OCI-M1 (cell line): ENCODE measurements at regions not wholly inside any gene's neighbourhood (a gene's known extent, or its start where the extent isn't known, plus 50 kb on each side); places are given as distances from the start of the nearest gene placed in this dataset.

ENCODE experiments used
- DNase-seq: peaks from one replicate; lab custom pipeline; 2025; lab: John Stamatoyannopoulos, UW

DNA sequence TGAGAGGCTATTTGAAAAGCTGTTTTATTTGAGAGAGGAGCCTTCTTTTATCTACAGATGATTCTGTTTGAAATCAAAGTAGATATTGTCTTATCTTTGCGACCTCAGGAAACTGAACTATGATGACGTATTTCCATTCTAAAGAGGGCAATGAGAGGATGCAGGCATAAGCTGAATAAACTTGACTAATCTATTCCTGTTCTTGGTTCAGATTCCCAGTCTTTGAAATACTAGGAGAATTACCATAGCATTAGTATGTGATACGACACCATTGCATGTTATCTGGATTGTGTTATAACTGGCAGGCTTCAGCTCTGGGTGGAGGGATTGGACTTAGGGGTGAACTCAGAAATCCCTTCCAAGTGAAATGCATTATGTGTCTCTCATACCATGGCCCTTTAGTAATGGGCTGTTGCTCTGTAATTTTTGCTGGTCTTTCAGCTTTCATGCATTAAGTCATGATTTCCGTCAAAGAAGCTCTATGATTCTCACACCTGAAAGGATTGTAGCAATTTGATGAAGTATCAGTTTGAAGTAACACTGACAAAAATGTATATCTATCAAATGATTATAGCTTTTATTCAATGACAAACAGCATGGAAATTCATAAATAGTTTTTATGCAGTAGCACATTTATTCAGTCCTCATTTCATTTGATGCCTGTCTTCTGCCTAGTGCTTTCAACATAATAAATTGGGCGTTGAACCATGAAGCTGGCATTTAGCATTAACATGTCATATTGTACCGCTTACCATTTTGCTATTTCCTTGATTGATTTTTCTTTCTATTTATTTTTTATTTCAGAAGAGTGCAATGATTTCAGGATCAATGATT is 138.4 kb upstream of the SPACA1 start:
- no peak for DNase-seq

DNA sequence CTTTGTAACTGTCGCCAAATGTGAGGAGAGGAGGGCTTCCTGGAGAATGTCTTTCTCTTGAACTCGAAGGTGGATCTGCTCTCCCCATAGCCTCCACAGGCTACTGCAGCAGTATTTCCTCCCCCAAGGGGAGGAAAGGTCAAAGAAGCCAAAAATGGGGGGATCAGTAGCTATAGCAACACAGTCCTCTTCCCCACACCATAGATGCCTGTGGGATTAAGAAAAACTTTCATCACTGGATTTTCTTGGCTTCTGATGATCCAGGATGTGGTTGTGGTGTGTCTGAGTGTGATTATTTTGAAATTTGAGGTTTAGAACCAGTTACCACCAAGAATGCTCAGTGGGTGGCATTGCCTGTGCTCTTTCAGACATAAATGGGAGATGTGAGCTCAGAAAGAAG is 140.1 kb upstream of the SPACA1 start:
- DNase-seq, result peak; percentile 25

DNA sequence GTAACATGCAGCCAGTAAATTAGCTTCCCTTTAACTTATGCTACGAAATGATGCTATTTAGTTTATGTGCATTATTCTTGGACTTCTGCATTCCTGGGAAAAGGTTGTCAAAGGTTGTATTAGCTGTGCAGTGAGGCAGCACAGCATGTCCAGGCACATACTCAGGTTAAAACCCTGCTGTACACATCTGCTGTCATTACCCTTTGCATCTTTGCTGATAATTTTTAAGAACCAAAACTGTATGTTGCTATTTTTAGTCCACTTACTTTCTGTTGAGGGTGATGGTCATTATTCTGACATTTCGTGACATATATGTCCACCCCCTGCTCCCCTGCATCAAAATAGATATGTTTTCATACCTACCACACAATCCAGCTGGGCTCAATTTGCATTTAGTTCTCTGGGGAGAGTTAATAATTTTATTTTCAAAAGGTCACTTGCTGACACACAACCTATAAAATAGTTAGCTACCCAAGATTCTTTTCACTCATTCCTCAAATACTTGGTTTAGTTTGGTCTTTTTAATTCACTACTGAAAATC is 142.5 kb upstream of the SPACA1 start:
- no peak for DNase-seq

DNA sequence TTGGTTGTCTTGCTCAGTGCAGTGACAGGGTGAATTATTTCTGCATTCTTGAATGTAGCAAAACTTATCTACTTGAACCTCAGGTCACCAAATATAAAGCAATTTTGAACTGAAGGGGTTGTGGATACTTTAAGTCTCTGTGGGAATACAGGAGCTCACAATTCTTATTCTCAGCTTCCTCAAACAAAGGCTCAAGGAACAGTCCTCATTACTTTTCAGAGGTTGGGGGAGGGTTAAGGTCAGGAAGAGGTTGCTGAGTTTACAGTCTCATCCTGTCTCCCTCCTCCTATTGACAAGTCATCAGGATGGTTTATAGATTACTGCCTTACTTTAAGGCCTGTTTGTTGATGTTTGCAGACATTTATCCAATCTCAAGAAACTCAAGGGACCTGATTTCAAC is 143.6 kb upstream of the SPACA1 start:
- DNase-seq, result no peak

DNA sequence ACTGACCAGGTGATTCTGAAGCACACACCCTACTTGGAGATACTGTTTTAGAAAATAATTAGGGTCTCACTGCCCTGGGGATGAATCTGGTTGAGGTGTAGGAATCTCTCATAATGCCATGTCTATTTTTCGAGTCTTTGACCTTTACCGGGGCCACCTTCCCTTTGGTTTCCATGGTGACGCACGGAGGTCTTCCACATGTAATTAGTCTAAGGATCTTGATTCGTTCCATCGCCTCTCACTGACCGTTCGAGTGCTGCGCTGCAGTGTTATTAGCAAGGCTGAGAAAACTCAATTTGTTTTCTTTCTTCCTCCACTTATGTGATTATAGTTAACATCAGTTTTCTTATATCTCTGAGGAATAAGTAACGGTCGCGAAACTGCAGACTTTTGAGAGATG is 144.3 kb upstream of the SPACA1 start:
- DNase-seq, result no peak

DNA sequence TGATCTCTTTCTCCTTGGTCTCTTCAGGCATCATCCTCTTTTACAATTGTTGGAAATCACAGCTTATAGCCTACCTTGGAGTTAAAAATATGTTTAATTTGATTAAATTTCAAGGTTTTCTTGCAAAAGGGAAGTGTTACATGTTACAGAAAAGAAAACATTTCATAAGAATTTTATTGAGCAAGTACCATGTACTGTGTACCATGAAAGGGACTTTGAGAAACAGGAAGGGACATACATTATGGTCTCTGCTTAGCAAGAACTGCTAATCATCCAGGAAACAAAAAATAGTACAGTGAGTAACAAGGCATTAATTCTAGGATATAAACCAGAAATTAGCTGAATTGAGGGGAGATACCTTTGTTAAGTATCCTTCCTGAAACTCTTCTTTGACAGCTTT is 145.3 kb upstream of the SPACA1 start:
- DNase-seq, result no peak

DNA sequence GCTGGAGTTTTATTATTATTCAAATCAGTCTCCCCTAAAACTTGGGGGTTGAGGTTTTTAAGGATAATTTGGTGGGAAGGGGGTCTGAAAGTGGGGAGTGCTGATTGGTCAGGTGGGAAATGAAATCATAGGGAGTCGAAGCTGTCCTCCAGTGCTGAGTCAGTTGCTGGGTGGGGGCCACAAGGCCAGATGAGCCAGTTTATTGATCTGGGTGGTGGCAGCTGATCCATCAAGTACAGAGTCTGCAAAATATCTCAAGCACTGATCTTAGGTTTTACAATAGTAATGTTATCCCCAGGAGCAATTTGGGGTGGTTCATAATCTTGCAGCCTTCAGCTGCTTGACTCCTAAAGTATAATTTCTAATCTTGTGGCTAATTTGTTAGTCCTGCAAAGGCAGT is 146.0 kb upstream of the SPACA1 start:
- DNase-seq, result no peak

DNA sequence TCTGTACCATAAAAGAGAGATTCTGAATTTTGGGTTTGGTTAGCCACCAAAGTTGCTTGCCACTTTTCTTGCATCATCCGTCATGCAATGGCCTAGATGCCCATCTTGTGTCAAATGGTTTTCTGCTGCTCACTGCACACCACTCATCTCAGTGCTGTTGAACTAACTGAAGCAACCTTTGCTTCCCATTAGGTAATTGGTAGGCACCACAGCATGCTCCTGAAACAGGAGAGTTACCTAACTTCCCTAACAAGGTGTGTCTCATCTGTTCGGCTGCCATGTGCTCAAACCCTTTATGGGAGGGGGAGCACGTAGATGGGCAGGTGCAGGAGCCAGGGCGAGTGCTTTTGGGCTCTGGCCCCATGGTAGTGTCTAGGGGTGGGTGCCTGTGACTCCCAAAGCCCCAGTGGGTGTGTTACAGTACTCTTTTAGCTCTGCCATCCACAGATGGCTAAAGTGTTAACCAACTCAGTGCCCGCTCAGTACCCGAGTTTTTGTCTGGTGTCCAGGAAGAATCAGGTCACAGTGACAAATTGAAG is 147.4 kb upstream of the SPACA1 start:
- DNase-seq, result no peak

DNA sequence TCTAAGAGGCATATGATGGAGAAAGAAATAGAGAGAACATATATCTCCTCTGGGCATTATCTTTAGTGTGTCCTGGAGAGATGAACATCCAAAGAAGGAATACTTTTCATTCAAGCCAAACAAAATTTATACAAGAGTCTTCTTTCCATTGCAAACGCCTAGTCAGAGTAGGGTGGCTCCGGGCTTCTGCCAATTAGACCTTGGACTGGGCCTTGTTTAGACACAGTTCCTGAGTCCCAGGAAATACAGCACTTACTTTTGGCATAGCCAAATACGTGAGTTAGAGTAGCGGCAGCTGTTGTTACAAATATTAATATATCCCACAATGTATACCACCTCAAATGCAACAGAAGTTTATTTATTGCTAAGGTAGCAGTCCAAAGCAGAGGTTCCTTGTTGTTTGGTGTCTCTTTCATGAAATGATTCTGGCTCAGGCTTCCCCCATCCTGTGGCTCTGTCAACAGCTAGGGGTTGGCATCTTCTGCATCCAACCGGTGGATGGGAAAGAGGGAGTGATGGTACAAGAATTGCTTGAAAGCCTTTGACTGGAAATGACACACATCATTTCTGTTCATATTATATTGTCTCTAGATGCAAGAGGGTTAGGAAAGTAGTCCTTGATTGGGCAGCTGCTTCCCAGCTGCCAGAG is 148.0 kb upstream of the SPACA1 start:
- DNase-seq, result no peak

DNA sequence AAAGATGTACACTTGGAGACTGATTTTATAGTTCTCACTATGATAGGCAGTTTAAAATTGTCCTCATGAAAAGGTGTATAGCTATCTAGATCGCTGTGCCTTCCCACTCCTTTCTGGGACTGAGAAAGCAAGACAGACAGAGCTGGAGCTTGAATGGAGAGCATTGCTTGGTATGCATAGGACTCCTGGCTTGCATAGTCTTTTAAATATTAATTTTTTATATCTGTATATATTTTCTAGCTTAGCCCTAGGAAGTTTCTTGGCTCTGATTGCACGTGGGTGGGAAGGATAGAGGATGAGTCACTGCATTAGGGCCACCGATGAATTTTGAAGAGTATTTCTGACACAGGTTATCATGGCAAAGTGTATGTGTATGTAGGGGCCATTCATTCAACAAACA is 150.0 kb upstream of the SPACA1 start:
- no peak for DNase-seq

DNA sequence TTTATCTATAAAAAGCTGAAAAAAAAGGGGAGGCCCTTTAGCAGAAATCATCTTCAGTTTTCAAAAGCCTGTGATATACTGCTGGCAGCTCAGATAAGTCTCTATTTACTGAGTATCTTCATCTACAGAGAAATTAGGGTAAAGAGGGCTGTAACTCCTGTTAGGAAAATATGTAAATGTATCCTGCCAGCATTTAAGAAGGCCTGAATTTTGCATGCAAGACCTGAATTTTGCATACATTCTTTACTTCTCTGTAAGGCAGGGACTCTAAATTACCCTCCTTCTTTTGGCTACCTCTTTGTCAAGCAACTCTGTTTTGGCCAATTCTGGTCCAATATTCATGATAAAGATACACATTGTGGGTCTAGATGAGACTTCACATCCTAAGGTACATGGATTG is 150.6 kb upstream of the SPACA1 start:
- DNase-seq, result peak; percentile 42

DNA sequence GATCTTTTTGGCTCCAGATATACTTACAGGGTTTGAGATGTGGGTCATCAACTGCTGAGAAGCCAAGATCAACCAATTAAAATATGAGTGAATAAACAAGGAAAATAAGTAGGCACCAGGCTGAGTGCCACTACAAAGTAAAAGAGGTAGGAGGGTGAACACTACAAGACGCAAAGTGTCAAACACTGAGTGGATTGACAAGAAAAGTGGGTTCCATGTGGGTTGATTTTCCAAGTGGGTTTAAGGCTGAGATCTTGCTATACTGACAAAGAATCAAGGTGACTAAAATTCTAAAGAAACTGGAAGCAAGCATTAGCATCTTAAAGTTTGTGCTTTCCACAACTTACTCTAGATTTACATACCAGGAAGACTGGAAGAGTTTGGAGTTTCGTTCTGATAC is 160.4 kb upstream of the SPACA1 start:
- no peak for DNase-seq

DNA sequence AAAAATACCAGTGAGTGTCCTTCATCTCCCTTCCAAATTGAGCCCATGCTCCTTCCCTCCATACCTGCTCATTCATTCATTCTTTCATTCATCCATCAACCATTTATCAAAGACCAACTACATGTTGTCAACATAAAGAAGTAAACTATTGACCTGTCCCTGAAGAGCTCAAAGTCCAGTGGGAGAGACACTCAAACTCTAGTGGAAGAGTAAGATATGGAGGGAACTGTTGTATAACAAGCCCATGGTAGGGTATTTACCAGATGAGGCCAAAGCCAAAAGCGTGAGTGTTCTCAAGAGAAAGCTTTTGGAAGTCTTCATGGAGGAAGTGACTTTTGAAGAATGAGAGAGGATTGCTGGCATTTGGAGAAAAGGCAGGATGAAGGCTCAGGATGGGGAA is 163.4 kb upstream of the SPACA1 start:
- no peak for DNase-seq

DNA sequence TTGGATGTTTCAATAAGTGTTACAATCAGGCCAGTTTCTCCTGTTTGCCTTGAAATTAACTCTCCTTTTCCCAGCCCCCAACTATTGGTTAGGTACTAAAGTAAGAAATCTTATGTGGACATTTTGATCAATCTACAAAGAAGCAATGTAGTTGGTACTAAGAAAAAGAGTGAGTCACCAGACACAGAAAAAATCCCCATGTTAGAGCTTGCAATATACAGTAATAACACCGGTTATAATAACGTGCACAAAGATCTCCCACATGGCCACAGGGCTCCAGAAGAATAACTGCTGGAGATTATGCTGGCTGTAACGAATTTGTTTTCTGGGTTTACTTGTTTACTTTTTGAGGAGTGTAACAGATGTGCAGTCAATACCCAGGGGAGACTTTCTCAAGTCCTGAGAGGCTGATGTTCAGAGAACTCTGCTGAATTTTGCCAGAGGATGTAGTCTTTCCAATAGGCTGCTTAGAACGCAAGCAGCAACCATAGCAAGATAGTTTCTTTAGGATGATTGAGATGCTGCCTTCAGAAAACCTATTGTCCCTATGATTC is 166.2 kb upstream of the SPACA1 start:
- no peak for DNase-seq

DNA sequence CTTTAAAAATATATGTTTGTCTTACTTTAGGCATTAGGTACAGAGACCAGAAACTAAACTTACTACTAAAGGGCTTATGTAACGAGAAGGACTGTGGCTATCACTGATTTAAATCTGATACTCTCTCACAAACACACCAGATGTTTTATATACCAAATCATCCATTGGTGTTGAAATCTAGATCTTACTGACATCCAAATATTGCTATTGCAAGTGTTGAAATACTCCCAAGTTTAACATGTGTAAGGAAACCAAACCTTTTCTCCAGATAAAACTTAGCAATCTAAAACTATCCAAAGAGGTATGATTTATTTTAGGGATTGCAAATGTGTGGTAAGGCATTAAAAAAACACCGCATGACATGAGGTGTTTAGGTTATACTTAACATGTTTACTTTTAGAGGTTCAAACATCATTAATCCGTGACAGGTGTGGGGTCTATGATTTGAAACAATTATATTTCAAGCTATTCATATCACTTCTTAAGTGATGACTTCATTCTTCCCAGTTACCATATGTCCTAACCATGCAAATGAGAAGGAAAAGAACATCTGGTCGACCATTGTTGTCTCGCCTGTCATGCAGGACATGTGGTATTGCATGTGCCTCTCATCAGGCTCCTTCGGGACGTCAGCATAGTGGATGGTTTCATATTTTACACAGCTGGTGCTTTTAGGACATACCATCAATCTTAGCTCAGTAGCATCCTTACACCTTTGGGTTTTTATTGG is 168.3 kb upstream of the SPACA1 start:
- DNase-seq, result no peak

DNA sequence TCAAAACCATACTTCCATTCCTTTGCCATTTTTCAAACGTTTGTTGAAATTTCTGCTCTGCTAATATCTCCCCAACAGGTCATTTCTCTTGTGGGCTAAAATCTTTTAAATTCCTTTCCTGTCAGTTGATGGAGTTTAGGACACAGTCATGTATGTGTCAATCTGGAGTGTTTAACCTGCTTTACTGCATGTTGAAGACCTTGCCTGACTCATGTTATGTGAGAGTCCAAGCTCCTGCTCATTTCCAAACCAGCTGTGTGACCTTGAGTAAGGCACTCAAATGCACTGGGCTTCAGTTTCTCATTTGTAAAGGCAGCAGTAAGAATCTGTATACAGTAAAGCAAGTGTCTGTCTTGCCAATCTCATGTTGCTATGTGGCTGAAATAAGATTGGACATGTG is 171.9 kb upstream of the SPACA1 start:
- DNase-seq, result no peak

DNA sequence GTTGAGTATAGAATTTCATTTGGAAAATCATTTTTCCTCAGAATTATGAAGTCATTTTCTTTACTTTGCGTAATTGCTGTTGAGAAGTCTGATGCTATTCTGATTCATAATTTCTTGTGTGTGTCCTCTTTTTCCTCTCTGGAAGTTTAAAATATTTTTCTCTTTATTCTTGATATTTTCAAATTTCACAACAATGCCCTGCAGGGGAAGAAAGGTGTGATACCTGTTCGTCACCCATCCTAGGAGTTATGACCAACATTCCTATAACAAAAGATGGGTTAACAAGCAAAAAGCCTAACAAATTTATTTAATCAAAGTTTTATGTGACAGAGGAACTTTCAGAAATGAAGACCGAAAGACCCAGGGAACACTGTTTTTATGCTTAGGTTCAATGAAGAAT is 171.5 kb upstream of the AKIRIN2 start:
- no peak for DNase-seq

DNA sequence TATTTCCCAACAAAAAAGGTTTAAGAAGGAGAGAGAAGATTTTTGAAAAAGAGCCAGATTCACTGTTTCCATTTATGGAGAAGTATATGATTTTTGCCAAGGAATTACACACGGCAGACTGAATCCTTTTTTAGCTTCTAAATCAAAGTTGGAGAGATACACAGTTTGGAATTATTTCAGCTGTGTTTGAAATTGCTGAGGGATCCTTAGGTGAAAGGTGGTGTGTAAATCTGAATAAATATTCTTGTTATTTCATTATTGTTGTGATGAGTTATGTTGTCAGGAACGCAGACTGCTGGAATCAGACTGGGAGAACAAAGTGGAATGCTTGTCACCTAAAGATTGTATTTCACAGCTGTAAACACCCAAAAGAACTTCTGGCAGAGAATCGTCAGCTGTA is 168.5 kb upstream of the AKIRIN2 start:
- DNase-seq, result no peak

DNA sequence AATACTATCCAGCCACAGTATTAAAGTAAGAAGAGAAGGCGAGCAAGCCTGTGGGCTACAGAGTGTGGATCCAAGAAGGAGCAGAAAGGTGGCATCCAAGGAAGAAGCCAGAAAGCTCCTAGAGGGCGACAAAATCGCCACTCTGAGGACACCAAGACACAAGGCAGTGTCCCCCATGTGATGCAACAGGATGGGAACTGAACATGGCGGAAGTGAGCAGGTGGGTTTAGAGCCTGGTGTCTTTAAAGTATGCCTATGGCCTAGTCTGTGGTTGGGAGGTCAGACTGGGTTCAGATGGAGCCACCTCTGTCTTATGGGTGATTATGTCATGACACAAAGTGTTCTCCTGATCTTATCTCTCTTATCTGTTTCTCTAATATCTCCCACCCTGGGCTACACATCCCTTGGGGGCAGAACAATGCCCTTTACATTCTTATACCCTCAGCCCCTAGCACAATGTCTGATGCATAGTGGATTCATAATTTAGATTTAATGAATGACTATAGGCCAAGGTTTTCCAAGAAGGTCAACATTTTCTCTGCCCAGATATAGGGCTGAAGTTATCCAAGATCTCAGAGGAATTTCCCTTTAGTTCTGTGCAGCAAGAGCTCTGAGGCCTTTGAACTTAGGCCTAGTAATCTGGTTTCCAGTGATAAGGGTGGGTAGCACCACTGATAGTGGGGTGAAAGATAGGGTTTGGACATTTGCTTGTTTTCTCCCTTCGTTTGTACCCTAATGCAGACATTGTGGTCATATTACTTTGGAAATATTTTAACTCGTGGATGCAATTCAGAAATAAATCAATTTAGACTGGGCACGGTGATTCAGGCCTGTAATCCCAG is 167.3 kb upstream of the AKIRIN2 start:
- DNase-seq, result peak; percentile 26

DNA sequence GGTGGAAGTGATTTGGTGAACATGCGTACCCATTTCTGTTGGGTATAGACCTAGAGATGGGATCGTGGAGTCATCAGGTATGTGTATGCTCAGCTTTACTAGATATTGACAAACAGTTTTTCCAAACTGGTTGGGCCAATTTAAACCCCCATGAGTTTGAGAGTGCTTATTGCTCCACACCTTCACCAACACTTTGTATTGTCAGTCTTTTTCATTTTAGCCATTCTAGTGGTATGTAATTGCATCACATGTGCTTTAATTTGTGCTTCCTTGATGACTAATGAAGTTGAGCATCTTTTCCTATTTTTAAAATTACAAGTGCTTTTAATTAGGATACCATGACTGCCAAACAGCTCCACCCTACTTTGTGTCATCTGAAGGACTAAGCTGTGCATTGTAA is 158.9 kb upstream of the AKIRIN2 start:
- DNase-seq, result no peak

DNA sequence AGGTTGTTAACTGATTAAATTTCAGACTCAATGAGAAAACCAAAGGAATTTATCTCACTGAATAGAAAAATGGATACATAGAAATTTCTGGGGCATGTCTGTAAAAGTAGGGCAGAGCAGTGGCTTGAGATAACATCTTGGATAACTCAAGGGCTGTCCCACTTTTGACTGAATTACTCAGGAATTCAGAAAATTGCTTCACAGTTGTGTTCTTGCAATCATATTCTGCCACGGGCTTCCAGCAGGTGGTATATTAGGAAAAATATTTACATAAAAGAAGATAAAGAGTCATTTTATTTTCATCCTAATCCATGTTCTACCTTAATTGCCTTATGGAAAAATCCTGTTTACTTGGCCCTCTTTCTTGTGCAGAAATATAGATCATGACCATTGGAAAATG is 156.4 kb upstream of the AKIRIN2 start:
- DNase-seq, result no peak
